HCT116 (cell line): ENCODE measurements at regions not wholly inside any gene's neighbourhood (a gene's known extent, or its start where the extent isn't known, plus 50 kb on each side); places are given as distances from the start of the nearest gene placed in this dataset.

Experiments
- CTCF ChIP-seq, 3 experiments: fragments of 200-600 bp in 1 of 3; sonication (generic) in 1 of 3; IDR thresholded peaks in 2 of 3; conservative IDR thresholded peaks in 1 of 3; 2 replicates each; pipeline ENCODE4 v1.5.1; 2012 to 2017; ENCODE audit warnings: low read depth in 2 of 3, low read length in 2 of 3, antibody characterized with exemption in 1 of 3, borderline replicate concordance in 1 of 3, control low read depth in 1 of 3, mild to moderate bottlenecking in 1 of 3, mixed read lengths in 1 of 3, mixed run types in 1 of 3, moderate library complexity in 1 of 3; ENCODE audit not compliant: insufficient read depth in 1 of 3
- EZH2 ChIP-seq: fragments of 200-600 bp; sonication (generic); IDR thresholded peaks from 2 replicates; pipeline ENCODE4 v1.6.1; 2017; ENCODE audit warnings: antibody characterized with exemption, mixed run types
- TCF7L2 ChIP-seq: IDR thresholded peaks from 2 replicates; pipeline ENCODE4 v1.7.0; 2011; ENCODE audit warnings: borderline replicate concordance, inconsistent platforms; ENCODE audit not compliant: insufficient read depth, insufficient read length; ENCODE audit errors: extremely low read depth
- TF ChIP-seq, protein P1 (sequence below): IDR thresholded peaks from 2 replicates; pipeline ENCODE4 v1.6.1; 2012

GRCh38 chr4:17029964-17030363, 131.5 kb upstream of the LDB2 start:
- TF ChIP-seq CTCF (IDR thresholded peaks at IDR 0.05 in 2 of 3, conservative IDR thresholded peaks at IDR 0.05 in 1 of 3; ENCODE audit: borderline replicate concordance in 1 of 3, insufficient read depth in 1 of 3, low read depth in 2 of 3, low read length in 2 of 3) (no peak), EZH2 (no peak), TCF7L2 (no peak)
- TF ChIP-seq, protein P1, sequence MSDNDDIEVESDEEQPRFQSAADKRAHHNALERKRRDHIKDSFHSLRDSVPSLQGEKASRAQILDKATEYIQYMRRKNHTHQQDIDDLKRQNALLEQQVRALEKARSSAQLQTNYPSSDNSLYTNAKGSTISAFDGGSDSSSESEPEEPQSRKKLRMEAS: no peak
